ENCODE measurements at regions not wholly inside any gene's neighbourhood (a gene's known extent, or its start where the extent isn't known, plus 50 kb on each side); places are given as distances from the start of the nearest gene placed in this dataset.

- DNase-seq (ENCODE audit: low read depth) = no peak
Observed at GRCh38 chr22:27682437-27682836, 119.1 kb downstream of the MN1 start.

- DNase-seq (ENCODE audit: low read depth) = no peak
Observed at GRCh38 chr22:27684901-27685300, 116.7 kb downstream of the MN1 start.

- DNase-seq (ENCODE audit: low read depth) = no peak
Observed at GRCh38 chr22:27685515-27685914, 116.0 kb downstream of the MN1 start.

- DNase-seq (ENCODE audit: low read depth) = no peak
Observed at GRCh38 chr22:27685970-27686369, 115.6 kb downstream of the MN1 start.

DNA sequence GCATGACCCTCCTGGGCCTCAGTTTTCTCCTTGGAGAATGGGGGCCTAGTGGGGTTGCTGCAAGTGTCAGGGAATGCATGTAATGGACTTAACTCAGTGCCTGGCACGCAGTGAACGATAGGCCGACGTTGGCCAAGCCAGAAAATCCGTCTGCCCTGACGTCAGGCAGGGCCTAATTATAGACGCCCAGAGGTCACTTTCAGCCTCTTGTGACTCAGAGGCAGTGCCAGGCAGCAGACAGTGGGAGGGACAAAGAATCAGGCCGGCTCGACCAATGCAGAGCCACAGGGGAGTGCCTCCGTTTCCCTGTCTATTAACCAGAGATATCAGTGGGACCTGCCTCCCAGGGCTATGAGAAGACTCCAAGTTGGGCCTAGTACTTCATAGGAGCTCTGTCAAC, 115.0 kb downstream of the MN1 start:
- DNase-seq (ENCODE audit: low read depth) = peak; percentile 66

- no peak for DNase-seq (ENCODE audit: low read depth)
Observed at GRCh38 chr22:27687984-27688545, 113.5 kb downstream of the MN1 start.

- DNase-seq (ENCODE audit: low read depth) = no peak
Observed at GRCh38 chr22:27689664-27690063, 111.9 kb downstream of the MN1 start.

DNA sequence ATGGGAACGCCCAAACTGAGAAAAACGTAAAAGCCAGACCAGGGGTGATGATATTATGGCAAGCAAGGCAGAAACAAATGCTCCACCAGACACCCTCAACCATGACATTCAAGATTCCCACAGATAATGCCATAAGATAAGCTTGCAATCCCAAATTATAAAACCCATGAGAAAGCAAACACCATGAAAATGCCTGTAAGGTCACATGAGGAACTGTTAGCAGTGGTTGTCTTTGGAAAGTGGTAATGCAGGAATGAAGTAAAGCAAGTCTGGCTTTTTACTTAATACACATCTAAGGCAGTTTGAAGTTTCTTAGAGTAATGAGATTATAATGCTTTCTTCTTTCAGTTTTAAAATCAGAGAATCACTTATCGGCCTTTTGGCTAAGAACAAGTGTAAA, 111.0 kb downstream of the MN1 start:
- DNase-seq (ENCODE audit: low read depth) = peak; percentile 16

DNA sequence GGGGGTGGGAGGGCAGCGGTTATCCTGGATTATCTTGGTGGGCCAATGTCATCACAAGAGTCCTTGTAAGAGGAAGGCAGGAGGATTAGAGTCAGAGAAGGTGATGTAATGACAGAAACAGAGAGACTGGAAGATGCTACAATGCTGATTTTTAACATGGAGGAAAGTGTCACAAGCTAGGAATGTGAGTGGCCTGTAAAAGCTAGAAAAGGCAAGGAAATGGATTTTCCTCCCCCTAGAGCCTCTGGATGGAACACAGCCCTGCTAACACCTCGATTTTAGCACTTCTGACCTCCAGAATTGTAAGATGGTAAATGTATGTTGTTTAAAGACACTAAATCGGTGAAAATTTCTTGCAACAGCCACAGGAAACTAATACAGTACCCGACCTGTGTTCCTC, 109.3 kb downstream of the MN1 start:
- DNase-seq (ENCODE audit: low read depth) = peak; percentile 52

GRCh38 chr22:27695925-27696324, 105.6 kb downstream of the MN1 start:
- DNase-seq (ENCODE audit: low read depth) = no peak

- DNase-seq (ENCODE audit: low read depth) = no peak
Observed at GRCh38 chr22:27697888-27698287, 103.7 kb downstream of the MN1 start.

All from EH (cell line).